BJ (cell line): ENCODE measurements at regions not wholly inside any gene's neighbourhood (a gene's known extent, or its start where the extent isn't known, plus 50 kb on each side); places are given as distances from the start of the nearest gene placed in this dataset.

ENCODE experiments used
- CTCF ChIA-PET: fragments of 350-600 bp; formaldehyde crosslinking; extraction: SDS; loops from one replicate; lab custom pipeline; 2021; ENCODE audit warnings: antibody characterized with exemption, inconsistent platforms; lab: Yijun Ruan, JAX
- POLR2A ChIA-PET: fragments of 300-600 bp; sonication (Branson Sonifier 250); formaldehyde crosslinking; extraction: SDS; loops from one replicate; lab custom pipeline; 2021; ENCODE audit warnings: antibody characterized with exemption; lab: Charles Lee
- DNase-seq: peaks from one replicate; pipeline ENCODE4 v3.0.0-alpha.2; 2011; ENCODE audit warnings: low read depth
- H3K27me3 ChIP-seq: 2 replicates; pipeline ENCODE4 v1.6.0; 2011; ENCODE audit warnings: low read length; ENCODE audit not compliant: control insufficient read depth, insufficient read depth
- H3K36me3 ChIP-seq: 2 replicates; pipeline ENCODE4 v1.5.1; 2011; ENCODE audit warnings: low read length; ENCODE audit not compliant: control insufficient read depth, insufficient read depth
- H3K4me3 ChIP-seq: 2 replicates; pipeline ENCODE4 v1.5.1; 2011; ENCODE audit warnings: low read depth, mild to moderate bottlenecking, control low read depth, low read length
- TF ChIP-seq, protein P1 (sequence below): IDR thresholded peaks from 2 replicates; pipeline ENCODE4 v1.5.1; 2011; ENCODE audit warnings: low read depth, mild to moderate bottlenecking, control low read depth, inconsistent platforms, low read length, moderate library complexity; ENCODE audit not compliant: insufficient read depth

DNA sequence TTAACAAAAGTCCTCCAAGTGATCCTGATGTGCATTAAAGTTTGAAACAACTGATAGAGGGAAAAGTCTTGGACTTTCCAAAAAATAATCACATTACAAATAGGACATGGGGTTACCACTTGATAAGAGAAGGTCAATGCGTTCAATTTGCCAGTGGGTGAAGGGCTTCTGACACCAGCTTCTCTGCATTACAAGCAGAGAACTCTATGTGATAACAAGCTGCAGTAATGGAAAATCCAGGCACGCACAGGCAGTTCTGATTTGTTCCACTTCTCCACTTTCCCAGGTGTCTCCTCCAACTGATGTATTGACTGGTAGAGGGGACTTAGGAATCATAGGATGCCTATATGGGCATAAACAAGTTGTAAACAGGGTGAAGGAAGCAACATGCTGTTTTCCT, 234.0 kb upstream of the MGAT5 start:
- ChIA-PET CTCF (no interaction called here), POLR2A (no interaction called here)
- no peak for DNase-seq
- Histone ChIP-seq H3K27me3 (no peaks in the 10 kb centered on the region), H3K4me3 (no peak overlapping the region), H3K36me3 (no peaks in the 10 kb centered on the region)
- TF ChIP-seq, protein P1, sequence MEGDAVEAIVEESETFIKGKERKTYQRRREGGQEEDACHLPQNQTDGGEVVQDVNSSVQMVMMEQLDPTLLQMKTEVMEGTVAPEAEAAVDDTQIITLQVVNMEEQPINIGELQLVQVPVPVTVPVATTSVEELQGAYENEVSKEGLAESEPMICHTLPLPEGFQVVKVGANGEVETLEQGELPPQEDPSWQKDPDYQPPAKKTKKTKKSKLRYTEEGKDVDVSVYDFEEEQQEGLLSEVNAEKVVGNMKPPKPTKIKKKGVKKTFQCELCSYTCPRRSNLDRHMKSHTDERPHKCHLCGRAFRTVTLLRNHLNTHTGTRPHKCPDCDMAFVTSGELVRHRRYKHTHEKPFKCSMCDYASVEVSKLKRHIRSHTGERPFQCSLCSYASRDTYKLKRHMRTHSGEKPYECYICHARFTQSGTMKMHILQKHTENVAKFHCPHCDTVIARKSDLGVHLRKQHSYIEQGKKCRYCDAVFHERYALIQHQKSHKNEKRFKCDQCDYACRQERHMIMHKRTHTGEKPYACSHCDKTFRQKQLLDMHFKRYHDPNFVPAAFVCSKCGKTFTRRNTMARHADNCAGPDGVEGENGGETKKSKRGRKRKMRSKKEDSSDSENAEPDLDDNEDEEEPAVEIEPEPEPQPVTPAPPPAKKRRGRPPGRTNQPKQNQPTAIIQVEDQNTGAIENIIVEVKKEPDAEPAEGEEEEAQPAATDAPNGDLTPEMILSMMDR: no peak

DNA sequence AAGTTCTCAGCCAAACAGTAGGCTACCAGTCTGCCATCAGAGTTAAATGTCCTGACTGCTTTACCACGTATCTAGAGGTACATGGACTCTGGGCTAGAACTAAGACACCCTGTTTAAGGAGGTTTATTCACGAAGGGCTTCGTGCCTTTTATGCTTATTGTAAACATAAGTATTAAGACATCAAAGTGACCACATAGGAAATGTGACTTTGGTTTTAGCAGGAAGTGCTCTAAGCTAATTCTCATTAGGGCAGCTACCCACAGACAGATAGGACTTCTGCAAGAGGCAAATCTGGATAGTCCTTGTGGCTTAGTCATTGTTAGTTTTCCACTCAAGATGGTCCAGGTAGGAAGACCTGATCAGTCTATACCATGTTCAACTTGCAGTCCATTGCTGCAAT, 233.3 kb upstream of the MGAT5 start:
- DNase-seq: no peak
- Histone ChIP-seq H3K36me3 (no peaks in the 10 kb centered on the region), H3K27me3 (no peaks in the 10 kb centered on the region), H3K4me3 (no peak overlapping the region)
- ChIA-PET POLR2A (no interaction called here), CTCF (no interaction called here)
- TF ChIP-seq, protein P1: no peak

DNA sequence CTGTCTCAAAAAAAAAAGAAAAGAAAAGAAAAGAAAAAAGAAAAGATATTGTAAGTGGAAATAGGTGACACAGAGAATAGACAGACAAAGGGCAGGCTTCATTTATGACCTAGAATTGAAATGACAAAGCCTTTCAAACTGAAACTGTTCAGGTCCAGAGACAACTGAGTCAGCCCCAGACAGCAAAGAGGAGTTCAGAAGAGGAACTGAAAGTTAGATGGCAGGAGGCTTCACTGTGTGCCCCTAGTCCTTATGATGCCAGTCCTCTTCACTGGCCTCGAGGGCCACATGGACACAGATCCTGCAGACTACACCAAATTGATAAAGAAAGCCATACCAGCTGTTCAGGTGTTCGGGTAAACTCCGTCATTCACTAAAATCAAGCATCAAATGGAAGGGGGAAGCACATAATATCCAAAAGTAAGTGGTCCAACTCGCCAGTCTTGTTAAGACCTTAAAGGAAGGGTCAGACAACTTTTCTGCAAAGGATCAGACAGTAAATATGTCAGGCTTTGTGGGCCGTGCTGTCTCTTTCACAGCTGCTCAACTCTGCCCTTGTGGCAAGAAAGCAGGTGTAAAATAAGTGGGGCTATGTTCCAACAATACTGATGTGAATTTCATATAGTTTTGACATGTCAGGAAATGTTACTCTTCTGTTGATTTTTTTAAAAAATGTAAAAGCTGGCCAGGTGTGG, 231.9 kb upstream of the MGAT5 start:
- H3K36me3 ChIP-seq: no peaks in the 10 kb centered on the region
- TF ChIP-seq, protein P1: no peak
- POLR2A ChIA-PET: no interaction called here
- no peaks in the 10 kb centered on the region for H3K27me3 ChIP-seq
- DNase-seq: no peak
- no peak overlapping the region for H3K4me3 ChIP-seq
- CTCF ChIA-PET: no interaction called here

DNA sequence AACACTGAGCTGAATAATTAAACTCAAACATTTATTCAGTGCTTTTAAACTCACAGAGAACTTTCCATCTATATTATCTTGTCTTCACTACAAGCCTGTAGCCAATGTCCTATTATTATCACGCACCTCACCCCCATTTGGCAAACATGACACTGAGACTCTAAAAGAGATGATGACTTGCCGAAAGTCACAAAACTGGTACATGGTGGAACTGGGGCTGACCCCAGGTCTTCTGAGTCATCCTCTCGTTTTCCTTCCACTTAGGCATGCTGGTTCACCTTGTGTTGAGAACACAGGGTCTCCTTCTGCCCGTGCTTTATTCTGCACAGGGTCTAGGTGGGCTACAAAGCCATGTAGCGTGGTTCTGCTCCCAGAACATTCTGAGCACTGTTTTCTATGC, 230.0 kb upstream of the MGAT5 start:
- Histone ChIP-seq H3K27me3 (0 out of 2 replicates have a peak, but pooled peaks cover 1% of the 10 kb centered on the region), H3K36me3 (no peaks in the 10 kb centered on the region), H3K4me3 (no peak overlapping the region)
- no peak for DNase-seq
- ChIA-PET POLR2A (no interaction called here), CTCF (no interaction called here)
- TF ChIP-seq, protein P1: no peak

DNA sequence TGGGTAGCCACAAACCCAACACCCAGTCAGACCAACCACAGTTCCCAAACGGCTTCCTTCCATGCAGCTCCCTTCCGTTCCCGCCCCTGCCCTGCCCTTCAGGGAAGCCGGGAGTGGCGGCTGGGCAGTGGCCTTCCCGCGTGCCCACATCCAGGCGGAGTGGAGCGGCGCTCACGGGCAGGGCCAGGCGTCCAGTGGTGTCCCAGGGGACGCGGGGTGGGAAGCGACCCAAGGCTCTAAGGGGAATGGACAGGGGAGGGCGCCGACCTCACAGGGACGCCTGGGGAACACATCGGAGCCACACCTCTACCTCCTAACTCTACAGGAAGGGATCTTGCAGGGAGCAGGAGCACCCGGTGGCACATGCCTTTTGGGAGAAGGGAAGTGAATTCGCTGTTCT, 225.9 kb upstream of the MGAT5 start:
- DNase-seq: no peak
- Histone ChIP-seq H3K36me3 (no peaks in the 10 kb centered on the region), H3K27me3 (peaks cover 1% of the 10 kb centered on the region; the same call in 1 of the 2 replicates), H3K4me3 (no peak overlapping the region)
- TF ChIP-seq, protein P1: no peak
- CTCF ChIA-PET: no interaction called here
- POLR2A ChIA-PET: no interaction called here
